Stomach (tissue), 8 donors: ENCODE measurements at regions not wholly inside any gene's neighbourhood (a gene's known extent, or its start where the extent isn't known, plus 50 kb on each side); places are given as distances from the start of the nearest gene placed in this dataset.

ENCODE experiments used
- DNase-seq, 2 donors: peaks; one replicate each; pipeline versions ENCODE4 v3.0.0 to v3.0.0-alpha.2; 2013 to 2019
- H3K27ac ChIP-seq, 5 donors: fragments of 200-600 bp in 4 of 5; sonication (generic) in 4 of 5; one replicate each; pipeline ENCODE4 v1.5.1; 2013 to 2019; ENCODE audit warnings: mild to moderate bottlenecking in 1 of 5, moderate library complexity in 1 of 5
- H3K27me3 ChIP-seq, 3 donors: fragments of 200-600 bp; sonication (generic); one replicate each; pipeline ENCODE4 v1.5.1; 2017 to 2019; ENCODE audit warnings: mixed run types in 1 of 3
- H3K36me3 ChIP-seq, 4 donors: fragments of 200-600 bp; sonication (generic); 1 replicate in 3 of 4; 2 replicates in 1 of 4; pipeline ENCODE4 v1.5.1; 2016 to 2019
- H3K4me1 ChIP-seq, 4 donors: fragments of 200-600 bp; sonication (generic); one replicate each; pipeline ENCODE4 v1.5.1; 2016 to 2019
- H3K4me3 ChIP-seq, 4 donors: fragments of 200-600 bp; sonication (generic) in 3 of 4; one replicate each; pipeline ENCODE4 v1.5.1; 2016 to 2019; ENCODE audit warnings: mild to moderate bottlenecking in 1 of 4
- H3K9me3 ChIP-seq, 4 donors: fragments of 200-600 bp; sonication (generic); one replicate each; pipeline ENCODE4 v1.5.1; 2016 to 2019
- CTCF ChIP-seq, 7 experiments: fragments of 450-650 bp in 4 of 7; fragments of 200-600 bp in 3 of 7; sonication (generic) in 3 of 7; IDR thresholded peaks; one replicate each; pipeline ENCODE4 v1.5.1; 2016 to 2019; ENCODE audit warnings: antibody characterized with exemption in 7 of 7, control low read depth in 2 of 7, mild to moderate bottlenecking in 1 of 7
- EP300 ChIP-seq: sonication (generic); formaldehyde crosslinking; IDR thresholded peaks from one replicate; pipeline ENCODE4 v1.6.1; 2017; ENCODE audit warnings: antibody characterized with exemption
- POLR2A ChIP-seq, 4 donors: fragments of 450-650 bp; IDR thresholded peaks; one replicate each; pipeline ENCODE4 v1.6.1; 2016; ENCODE audit warnings: antibody characterized with exemption in 4 of 4, control low read depth in 2 of 4, mild to moderate bottlenecking in 1 of 4, moderate library complexity in 1 of 4
- POLR2AphosphoS5 ChIP-seq, 3 donors: sonication (generic); formaldehyde crosslinking; IDR thresholded peaks; one replicate each; pipeline ENCODE4 v1.6.1; 2016; ENCODE audit warnings: antibody characterized with exemption in 3 of 3
- WGBS, 5 donors: extraction: QIAGEN DNeasy Blood & Tissue Kit in 3 of 5; methylation state at CpG; one replicate each; pipeline versions ENCODE4 v1.1.5 to v1.1.7; 2013 to 2018; 5-methylcytosine and 5-hydroxymethylcytosine counted together
- intact Hi-C: fragments of 100-400 bp; cut with DNase I; formaldehyde crosslinking; loops from one replicate; pipeline ENCODE4 v1.15.1; 2023; ENCODE audit warnings: low total_unique reads
- donor health status: healthy with polysubstance abuse.
- donor health status: Bipolar disorder and iron deficiency.
- donor health status: healthy.

- Histone ChIP-seq H3K27ac (no peak overlapping the region), H3K36me3 (no peaks in the 10 kb centered on the region), H3K4me1 (peaks cover 10 to 31% (median 16%) of the 10 kb centered on the region in 4 donors), H3K9me3 (no peaks in the 10 kb centered on the region), H3K4me3 (no peak overlapping the region), H3K27me3 (no peaks in the 10 kb centered on the region)
- no peak for DNase-seq
- intact Hi-C loops, result no loop called here
- TF ChIP-seq EP300, result no peak
- WGBS, 5 donors, result 95 to 99% (median 98%) methylated on average over 4 of the region's 4 CpGs
Observed at GRCh38 chr14:100419856-100420255, 96.7 kb downstream of the SLC25A47 start.

GRCh38 chr14:100421756-100422470, 98.8 kb downstream of the SLC25A47 start:
- no peak for TF ChIP-seq CTCF (IDR thresholded peaks at IDR 0.05)

GRCh38 chr14:100422556-100423316, 99.6 kb downstream of the SLC25A47 start:
- no peak for DNase-seq
- WGBS, 5 donors, result 89 to 93% (median 92%) methylated on average over 12 of the region's 12 CpGs
- Histone ChIP-seq H3K4me1 (peaks cover 0 to 9% (median 4%) of the 10 kb centered on the region in 4 donors), H3K27me3 (no peaks in the 10 kb centered on the region), H3K27ac (peak overlapping the region in 1 of 5 donors; percentile 25), H3K4me3 (no peak overlapping the region), H3K36me3 (no peaks in the 10 kb centered on the region), H3K9me3 (no peaks in the 10 kb centered on the region)
- intact Hi-C loops, result no loop called here
- TF ChIP-seq EP300 (no peak), CTCF (IDR thresholded peaks at IDR 0.05) (no peak), POLR2AphosphoS5 (IDR thresholded peaks at IDR 0.05) (no peak), POLR2A (IDR thresholded peaks at IDR 0.05) (no peak)

More at GRCh38 chr14:100421756-100422470, 98.8 kb downstream of the SLC25A47 start:
- intact Hi-C loops, result no loop called here
- peaks cover 0 to 17% (median 9%) of the 10 kb centered on the region in 4 donors for H3K4me1 ChIP-seq
- H3K36me3 ChIP-seq, result no peaks in the 10 kb centered on the region
- no peak for DNase-seq
- no peak overlapping the region for H3K27ac ChIP-seq
- H3K4me3 ChIP-seq, result no peak overlapping the region
- no peaks in the 10 kb centered on the region for H3K27me3 ChIP-seq
- no peaks in the 10 kb centered on the region for H3K9me3 ChIP-seq
- WGBS, 5 donors, result 45 to 71% (median 64%) methylated on average over 2 of the region's 2 CpGs

GRCh38 chr14:100423317-100424010, 100.3 kb downstream of the SLC25A47 start:
- Histone ChIP-seq H3K9me3 (no peaks in the 10 kb centered on the region), H3K36me3 (no peaks in the 10 kb centered on the region), H3K4me3 (no peak overlapping the region), H3K4me1 (peaks cover 0 to 8% (median 4%) of the 10 kb centered on the region in 4 donors), H3K27ac (peak overlapping the region in 1 of 5 donors; percentile 39), H3K27me3 (no peaks in the 10 kb centered on the region)
- no peak for DNase-seq
- WGBS, 5 donors, result 84 to 89% (median 88%) methylated on average over 12 to 13 of the region's 13 CpGs
- intact Hi-C loops, result no loop called here
- TF ChIP-seq POLR2A (IDR thresholded peaks at IDR 0.05) (no peak), EP300 (no peak), CTCF (IDR thresholded peaks at IDR 0.05) (no peak), POLR2AphosphoS5 (IDR thresholded peaks at IDR 0.05) (no peak)
